ENCODE measurements at regions not wholly inside any gene's neighbourhood (a gene's known extent, or its start where the extent isn't known, plus 50 kb on each side); places are given as distances from the start of the nearest gene placed in this dataset.

- Mint-ChIP-seq H3K36me3 (ENCODE audit: low read depth) (no peaks in the 10 kb centered on the region), H3K27ac (ENCODE audit: unreplicated experiment) (no peak overlapping the region), H3K4me3 (ENCODE audit: unreplicated experiment) (no peak overlapping the region), H3K4me1 (ENCODE audit: low read depth) (peaks cover 30% of the 10 kb centered on the region), H3K9me3 (ENCODE audit: low read depth) (no peaks in the 10 kb centered on the region), H3K27me3 (ENCODE audit: low read depth) (no peaks in the 10 kb centered on the region)
- DNase-seq (ENCODE audit: low spot score), result no peak
- TF ChIP-seq, protein P1, sequence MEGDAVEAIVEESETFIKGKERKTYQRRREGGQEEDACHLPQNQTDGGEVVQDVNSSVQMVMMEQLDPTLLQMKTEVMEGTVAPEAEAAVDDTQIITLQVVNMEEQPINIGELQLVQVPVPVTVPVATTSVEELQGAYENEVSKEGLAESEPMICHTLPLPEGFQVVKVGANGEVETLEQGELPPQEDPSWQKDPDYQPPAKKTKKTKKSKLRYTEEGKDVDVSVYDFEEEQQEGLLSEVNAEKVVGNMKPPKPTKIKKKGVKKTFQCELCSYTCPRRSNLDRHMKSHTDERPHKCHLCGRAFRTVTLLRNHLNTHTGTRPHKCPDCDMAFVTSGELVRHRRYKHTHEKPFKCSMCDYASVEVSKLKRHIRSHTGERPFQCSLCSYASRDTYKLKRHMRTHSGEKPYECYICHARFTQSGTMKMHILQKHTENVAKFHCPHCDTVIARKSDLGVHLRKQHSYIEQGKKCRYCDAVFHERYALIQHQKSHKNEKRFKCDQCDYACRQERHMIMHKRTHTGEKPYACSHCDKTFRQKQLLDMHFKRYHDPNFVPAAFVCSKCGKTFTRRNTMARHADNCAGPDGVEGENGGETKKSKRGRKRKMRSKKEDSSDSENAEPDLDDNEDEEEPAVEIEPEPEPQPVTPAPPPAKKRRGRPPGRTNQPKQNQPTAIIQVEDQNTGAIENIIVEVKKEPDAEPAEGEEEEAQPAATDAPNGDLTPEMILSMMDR (IDR thresholded peaks at IDR 0.05), result no peak
Measured at GRCh38 chr2:144876013-144876412, 356.1 kb upstream of the ZEB2 start.

DNA sequence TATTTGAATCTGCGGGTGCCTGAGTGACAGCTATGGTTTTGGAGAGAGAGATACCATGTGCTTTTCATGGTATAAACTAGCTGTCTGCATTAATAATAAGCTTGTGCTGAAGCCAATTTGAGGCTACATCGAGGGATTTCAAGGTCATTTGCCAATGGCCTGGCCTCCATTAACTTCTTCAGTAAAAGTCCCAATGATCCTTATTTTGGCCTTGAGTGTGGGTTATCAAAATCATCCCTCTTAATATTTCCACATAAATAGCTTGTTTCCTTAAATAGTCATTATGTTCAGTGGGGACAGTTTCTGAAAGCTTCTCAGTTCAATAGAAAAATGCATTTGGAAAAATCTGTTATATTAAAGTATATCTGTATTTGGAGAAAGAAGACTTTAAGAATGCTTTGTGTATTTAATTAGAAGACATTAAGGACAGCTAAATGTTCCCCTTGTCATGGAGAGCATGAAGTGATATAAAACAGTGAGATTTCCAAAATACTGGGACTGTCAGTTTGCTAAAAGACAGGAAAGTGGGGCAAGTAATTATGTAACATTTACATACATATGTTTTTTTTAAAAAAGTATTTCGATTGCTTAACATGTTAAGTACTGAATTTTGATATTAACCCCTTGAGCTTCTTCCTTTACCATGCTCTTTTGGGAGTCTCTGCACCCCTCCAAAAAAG is 355.5 kb upstream of the ZEB2 start:
- no peak for DNase-seq (ENCODE audit: low spot score)
- peaks cover 30% of the 10 kb centered on the region for H3K4me1 Mint-ChIP-seq (ENCODE audit: low read depth)
- no peak overlapping the region for H3K4me3 Mint-ChIP-seq (ENCODE audit: unreplicated experiment)
- TF ChIP-seq, protein P1 (IDR thresholded peaks at IDR 0.05), result no peak
- H3K9me3 Mint-ChIP-seq (ENCODE audit: low read depth), result no peaks in the 10 kb centered on the region
- H3K36me3 Mint-ChIP-seq (ENCODE audit: low read depth), result no peaks in the 10 kb centered on the region
- no peak overlapping the region for H3K27ac Mint-ChIP-seq (ENCODE audit: unreplicated experiment)
- H3K27me3 Mint-ChIP-seq (ENCODE audit: low read depth), result no peaks in the 10 kb centered on the region

DNA sequence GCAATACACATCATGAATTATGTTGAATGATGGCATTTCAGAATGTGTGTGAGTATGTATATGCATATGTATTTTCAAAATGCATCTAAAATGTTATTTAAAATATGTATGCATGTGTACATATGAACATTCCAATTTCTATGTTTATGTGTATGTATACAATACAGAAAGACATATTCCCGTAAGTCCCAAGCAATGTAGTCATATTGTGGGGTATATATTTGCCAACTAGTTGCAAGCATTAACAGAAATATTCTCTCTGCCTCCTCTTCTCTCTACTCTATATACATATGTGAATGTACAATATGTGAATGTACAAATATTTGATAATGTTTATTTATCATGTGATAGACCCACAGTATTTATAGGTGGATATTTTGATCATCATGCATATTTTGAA is 345.8 kb upstream of the ZEB2 start:
- Mint-ChIP-seq H3K9me3 (ENCODE audit: low read depth) (no peaks in the 10 kb centered on the region), H3K4me1 (ENCODE audit: low read depth) (no peaks in the 10 kb centered on the region)

GRCh38 chr2:144859716-144860115 is 339.8 kb upstream of the ZEB2 start:
- Mint-ChIP-seq H3K4me1 (ENCODE audit: low read depth) (no peaks in the 10 kb centered on the region), H3K36me3 (ENCODE audit: low read depth) (no peaks in the 10 kb centered on the region), H3K27me3 (ENCODE audit: low read depth) (no peaks in the 10 kb centered on the region), H3K9me3 (ENCODE audit: low read depth) (peaks cover 2% of the 10 kb centered on the region), H3K27ac (ENCODE audit: unreplicated experiment) (no peak overlapping the region), H3K4me3 (ENCODE audit: unreplicated experiment) (no peak overlapping the region)
- TF ChIP-seq, protein P1 (IDR thresholded peaks at IDR 0.05), result no peak
- DNase-seq (ENCODE audit: low spot score), result no peak

More for the DNA sequence above, 345.8 kb upstream of the ZEB2 start:
- no peak overlapping the region for H3K27ac Mint-ChIP-seq (ENCODE audit: unreplicated experiment)
- no peaks in the 10 kb centered on the region for H3K36me3 Mint-ChIP-seq (ENCODE audit: low read depth)
- no peaks in the 10 kb centered on the region for H3K27me3 Mint-ChIP-seq (ENCODE audit: low read depth)
- TF ChIP-seq, protein P1 (IDR thresholded peaks at IDR 0.05), result no peak
- no peak for DNase-seq (ENCODE audit: low spot score)
- H3K4me3 Mint-ChIP-seq (ENCODE audit: unreplicated experiment), result no peak overlapping the region

GRCh38 chr2:144858211-144858610 is 338.3 kb upstream of the ZEB2 start:
- Mint-ChIP-seq H3K27ac (ENCODE audit: unreplicated experiment) (no peak overlapping the region), H3K27me3 (ENCODE audit: low read depth) (no peaks in the 10 kb centered on the region), H3K36me3 (ENCODE audit: low read depth) (no peaks in the 10 kb centered on the region), H3K9me3 (ENCODE audit: low read depth) (peaks cover 9% of the 10 kb centered on the region), H3K4me3 (ENCODE audit: unreplicated experiment) (no peak overlapping the region), H3K4me1 (ENCODE audit: low read depth) (no peaks in the 10 kb centered on the region)
- TF ChIP-seq, protein P1 (IDR thresholded peaks at IDR 0.05), result no peak
- no peak for DNase-seq (ENCODE audit: low spot score)
